Body of pancreas (tissue), 4 donors: ENCODE measurements at regions not wholly inside any gene's neighbourhood (a gene's known extent, or its start where the extent isn't known, plus 50 kb on each side); places are given as distances from the start of the nearest gene placed in this dataset.

ENCODE experiments used
- ATAC-seq: fragments of 150-250 bp; one replicate; pipeline ENCODE4 v1.9.1; 2016
- DNase-seq, 4 donors: peaks; one replicate each; pipeline ENCODE4 v3.0.0-alpha.2; 2019
- H3K27ac ChIP-seq, 4 donors: fragments of 200-600 bp; sonication (generic); 1 replicate in 3 of 4; 2 replicates in 1 of 4; pipeline versions ENCODE4 v1.5.1 to v1.6.1; 2016 to 2019; ENCODE audit warnings: mild to moderate bottlenecking in 1 of 4, mixed read lengths in 1 of 4, moderate library complexity in 1 of 4
- H3K27me3 ChIP-seq, 2 donors: fragments of 200-600 bp; sonication (generic); one replicate each; pipeline ENCODE4 v1.6.0; 2016; ENCODE audit warnings: mild to moderate bottlenecking in 1 of 2
- H3K36me3 ChIP-seq, 2 donors: fragments of 200-600 bp; sonication (generic); replicated peaks in 1 of 2; 2 replicates each; pipeline ENCODE4 v1.5.1; 2016; ENCODE audit warnings: low read depth in 2 of 2; ENCODE audit not compliant: insufficient read depth in 1 of 2
- H3K4me1 ChIP-seq: fragments of 200-600 bp; sonication (generic); one replicate; pipeline ENCODE4 v1.6.0; 2016
- H3K4me3 ChIP-seq, 2 donors: fragments of 200-600 bp; sonication (generic); 1 replicate in 1 of 2; 2 replicates in 1 of 2; pipeline ENCODE4 v1.5.1; 2016 to 2019
- H3K9me3 ChIP-seq, 3 donors: fragments of 200-600 bp; sonication (generic); 1 replicate in 2 of 3; 2 replicates in 1 of 3; pipeline ENCODE4 v1.5.1; 2016
- POLR2A ChIP-seq, 3 donors: fragments of 450-650 bp; IDR thresholded peaks; one replicate each; pipeline ENCODE4 v1.6.1; 2016; ENCODE audit warnings: antibody characterized with exemption in 3 of 3, mild to moderate bottlenecking in 2 of 3
- WGBS, 2 donors: methylation state at CpG; one replicate each; pipeline ENCODE4 v1.1.5; 2017; 5-methylcytosine and 5-hydroxymethylcytosine counted together
- intact Hi-C: fragments of 100-400 bp; cut with DNase I; formaldehyde crosslinking; loops from one replicate; pipeline ENCODE4 v1.15.1; 2023
- TF ChIP-seq, protein P1 (sequence below), 7 experiments: fragments of 450-650 bp in 4 of 7; fragments of 200-600 bp in 3 of 7; sonication (generic) in 3 of 7; IDR thresholded peaks; one replicate each; pipeline ENCODE4 v1.5.1; 2016 to 2019; ENCODE audit warnings: antibody characterized with exemption in 7 of 7

DNA sequence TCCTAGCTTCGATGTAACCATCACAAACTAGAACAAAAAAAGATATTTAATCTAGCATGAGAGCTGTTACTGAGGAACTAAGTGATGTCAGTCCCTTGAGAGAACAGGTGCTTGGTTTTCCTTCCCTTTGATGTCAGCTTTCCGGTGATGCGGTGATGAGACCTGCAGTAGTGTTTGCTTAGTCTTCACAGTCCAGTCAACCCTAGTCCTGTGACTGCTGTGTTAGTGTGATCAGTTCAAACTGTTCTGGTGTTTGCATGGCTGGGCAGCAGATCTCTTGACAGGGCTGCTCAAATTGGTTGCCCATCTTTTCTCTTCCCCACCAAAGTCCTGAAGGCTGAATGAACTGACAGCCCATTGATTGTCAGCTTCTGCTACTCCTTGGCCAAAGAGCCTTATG is 608.6 kb upstream of the DAB2 start:
- H3K9me3 ChIP-seq: no peaks in the 10 kb centered on the region
- no peaks in the 10 kb centered on the region for H3K27me3 ChIP-seq
- intact Hi-C loops: no loop called here
- WGBS, 2 donors: 73 to 83% methylated on average over 3 of the region's 3 CpGs
- H3K4me3 ChIP-seq: no peak overlapping the region
- no peak overlapping the region for H3K27ac ChIP-seq
- H3K4me1 ChIP-seq: no peaks in the 10 kb centered on the region
- TF ChIP-seq POLR2A (IDR thresholded peaks at IDR 0.05): no peak
- TF ChIP-seq, protein P1, sequence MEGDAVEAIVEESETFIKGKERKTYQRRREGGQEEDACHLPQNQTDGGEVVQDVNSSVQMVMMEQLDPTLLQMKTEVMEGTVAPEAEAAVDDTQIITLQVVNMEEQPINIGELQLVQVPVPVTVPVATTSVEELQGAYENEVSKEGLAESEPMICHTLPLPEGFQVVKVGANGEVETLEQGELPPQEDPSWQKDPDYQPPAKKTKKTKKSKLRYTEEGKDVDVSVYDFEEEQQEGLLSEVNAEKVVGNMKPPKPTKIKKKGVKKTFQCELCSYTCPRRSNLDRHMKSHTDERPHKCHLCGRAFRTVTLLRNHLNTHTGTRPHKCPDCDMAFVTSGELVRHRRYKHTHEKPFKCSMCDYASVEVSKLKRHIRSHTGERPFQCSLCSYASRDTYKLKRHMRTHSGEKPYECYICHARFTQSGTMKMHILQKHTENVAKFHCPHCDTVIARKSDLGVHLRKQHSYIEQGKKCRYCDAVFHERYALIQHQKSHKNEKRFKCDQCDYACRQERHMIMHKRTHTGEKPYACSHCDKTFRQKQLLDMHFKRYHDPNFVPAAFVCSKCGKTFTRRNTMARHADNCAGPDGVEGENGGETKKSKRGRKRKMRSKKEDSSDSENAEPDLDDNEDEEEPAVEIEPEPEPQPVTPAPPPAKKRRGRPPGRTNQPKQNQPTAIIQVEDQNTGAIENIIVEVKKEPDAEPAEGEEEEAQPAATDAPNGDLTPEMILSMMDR (IDR thresholded peaks at IDR 0.05): no peak
- H3K36me3 ChIP-seq: no peaks in the 10 kb centered on the region
- peak in 1 of 4 donors; percentile 4 for DNase-seq
- ATAC-seq: no peak

DNA sequence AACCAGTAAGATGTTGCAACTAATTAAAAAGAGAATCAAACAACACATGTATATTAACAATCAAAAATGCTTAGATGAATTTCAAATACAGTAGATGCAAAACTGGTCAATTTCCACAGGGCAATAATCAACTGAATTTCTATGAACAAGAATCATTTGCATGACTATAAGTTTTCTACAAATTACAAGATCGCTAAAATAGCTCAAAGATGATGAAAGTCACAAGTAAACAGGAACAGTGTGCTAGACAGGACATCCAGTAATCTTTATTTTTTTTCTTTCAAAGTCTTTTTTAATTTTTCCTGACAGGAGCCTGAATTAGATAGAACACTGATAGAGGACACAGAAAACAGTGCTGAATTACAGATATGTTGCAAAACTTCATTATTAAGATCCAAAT is 608.2 kb upstream of the DAB2 start:
- H3K9me3 ChIP-seq: no peaks in the 10 kb centered on the region
- H3K27me3 ChIP-seq: no peaks in the 10 kb centered on the region
- DNase-seq: no peak
- intact Hi-C loops: no loop called here
- H3K4me1 ChIP-seq: no peaks in the 10 kb centered on the region
- H3K36me3 ChIP-seq: no peaks in the 10 kb centered on the region
- 81 to 86% methylated on average over 1 of the region's 1 CpG for WGBS, 2 donors
- no peak overlapping the region for H3K4me3 ChIP-seq
- TF ChIP-seq POLR2A (IDR thresholded peaks at IDR 0.05): no peak
- TF ChIP-seq, protein P1 (IDR thresholded peaks at IDR 0.05): no peak
- no peak for ATAC-seq
- no peak overlapping the region for H3K27ac ChIP-seq

DNA sequence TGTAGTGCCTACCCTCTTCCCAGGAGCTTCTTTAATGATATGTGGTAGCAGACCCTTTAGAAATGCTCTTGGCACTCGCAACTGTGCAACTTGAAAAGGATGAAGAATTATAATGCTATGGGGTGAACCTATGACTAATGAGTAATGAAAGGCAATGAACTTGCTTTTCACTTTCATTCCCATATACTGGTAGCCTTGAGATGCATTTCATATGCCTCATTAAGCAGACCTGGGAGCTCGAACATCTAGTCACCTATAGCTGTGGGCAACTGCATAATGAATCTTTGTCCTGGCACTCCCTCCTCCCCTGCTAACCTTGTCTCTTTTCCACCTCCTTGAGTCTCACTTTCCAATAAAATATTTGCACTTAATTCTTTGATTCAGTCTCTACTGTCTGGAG is 605.9 kb upstream of the DAB2 start:
- Histone ChIP-seq H3K27ac (no peak overlapping the region), H3K27me3 (no peaks in the 10 kb centered on the region), H3K9me3 (no peaks in the 10 kb centered on the region), H3K4me1 (no peaks in the 10 kb centered on the region), H3K4me3 (no peak overlapping the region), H3K36me3 (no peaks in the 10 kb centered on the region)
- DNase-seq (no peak), ATAC-seq (no peak)
- no peak for TF ChIP-seq POLR2A (IDR thresholded peaks at IDR 0.05)
- TF ChIP-seq, protein P1 (IDR thresholded peaks at IDR 0.05): no peak
- WGBS, 2 donors: 69 to 73% methylated on average over 2 of the region's 2 CpGs
- intact Hi-C loops: no loop called here

DNA sequence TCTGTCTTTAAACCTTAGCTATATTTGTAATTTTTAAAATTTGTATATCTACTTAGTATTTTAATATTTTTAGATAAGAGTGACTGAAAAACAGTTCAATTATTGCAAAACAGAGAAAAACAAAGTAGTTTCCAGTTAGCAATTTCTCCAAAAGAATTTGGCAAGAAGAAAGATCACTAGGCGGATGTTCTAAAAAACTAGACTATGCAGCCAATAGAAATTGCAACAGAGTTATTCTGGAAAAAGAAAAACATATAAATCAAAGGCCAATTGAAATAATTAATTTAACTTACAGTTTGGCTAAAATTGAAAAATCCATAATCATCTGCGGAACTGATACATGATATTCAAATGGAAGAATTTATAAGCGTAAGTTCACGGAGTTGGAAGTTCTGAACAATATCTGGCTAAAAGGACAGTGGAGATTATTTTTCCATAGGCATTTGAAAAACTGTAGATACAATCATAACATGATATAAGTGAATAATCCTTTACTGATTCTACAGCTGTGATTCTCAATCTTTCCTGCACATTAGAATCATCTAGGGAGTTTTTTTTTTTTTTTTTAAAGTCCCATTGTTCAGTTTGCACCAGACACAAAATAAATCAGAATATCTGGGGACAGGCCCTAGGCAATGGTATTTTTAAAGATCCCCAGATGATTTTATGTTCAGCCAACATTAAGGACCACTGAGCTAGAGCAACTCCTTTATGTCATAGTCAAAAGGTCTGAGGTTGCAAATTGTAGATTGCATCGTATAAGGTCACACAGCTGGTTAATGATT is 605.1 kb upstream of the DAB2 start:
- H3K9me3 ChIP-seq: no peaks in the 10 kb centered on the region
- ATAC-seq (no peak), DNase-seq (no peak)
- H3K27ac ChIP-seq: no peak overlapping the region
- intact Hi-C loops: no loop called here
- TF ChIP-seq, protein P1 (IDR thresholded peaks at IDR 0.05): no peak
- TF ChIP-seq POLR2A (IDR thresholded peaks at IDR 0.05): no peak
- no peaks in the 10 kb centered on the region for H3K27me3 ChIP-seq
- no peak overlapping the region for H3K4me3 ChIP-seq
- H3K4me1 ChIP-seq: no peaks in the 10 kb centered on the region
- WGBS, 2 donors: 82 to 93% methylated on average over 5 of the region's 5 CpGs
- H3K36me3 ChIP-seq: no peaks in the 10 kb centered on the region

DNA sequence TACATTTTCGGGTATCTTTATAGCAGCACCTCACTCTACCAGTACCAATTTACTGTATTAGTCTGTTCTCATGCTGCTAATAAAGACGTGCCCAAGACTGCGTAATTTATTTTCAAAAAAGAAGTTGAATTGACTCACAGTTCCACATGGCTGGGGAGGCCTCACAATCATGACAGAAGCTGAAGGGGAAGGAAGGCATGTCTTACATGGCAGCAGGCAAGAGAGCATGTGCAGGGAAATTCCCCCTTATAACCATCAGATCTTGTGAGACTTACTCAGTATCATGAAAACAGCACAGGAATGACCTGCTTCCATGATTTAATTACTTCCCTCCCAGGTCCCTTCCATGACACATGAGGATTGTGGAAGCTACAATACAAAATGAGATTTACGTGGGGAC is 602.6 kb upstream of the DAB2 start:
- TF ChIP-seq, protein P1 (IDR thresholded peaks at IDR 0.05): no peak
- no peak for TF ChIP-seq POLR2A (IDR thresholded peaks at IDR 0.05)
- Histone ChIP-seq H3K27me3 (no peaks in the 10 kb centered on the region), H3K27ac (no peak overlapping the region), H3K9me3 (no peaks in the 10 kb centered on the region), H3K4me3 (no peak overlapping the region), H3K36me3 (no peaks in the 10 kb centered on the region), H3K4me1 (no peaks in the 10 kb centered on the region)
- intact Hi-C loops: no loop called here
- ATAC-seq: no peak
- 63 to 85% methylated on average over 4 of the region's 4 CpGs for WGBS, 2 donors
- DNase-seq: no peak
